Mesothelial cell of epicardium (in vitro differentiated cells): ENCODE measurements at regions not wholly inside any gene's neighbourhood (a gene's known extent, or its start where the extent isn't known, plus 50 kb on each side); places are given as distances from the start of the nearest gene placed in this dataset.

Experiments
- DNase-seq, 2 experiments: peaks; one replicate each; pipeline ENCODE4 v3.0.0; 2021; ENCODE audit warnings: low spot score in 2 of 2; ENCODE audit not compliant: unreplicated experiment in 2 of 2
- H3K27ac Mint-ChIP-seq: 2 replicates; pipeline ENCODE4 v1.8.0; 2021; ENCODE audit warnings: mixed read lengths
- H3K27me3 Mint-ChIP-seq: 2 replicates; pipeline ENCODE4 v1.8.0; 2021; ENCODE audit warnings: low read depth, mixed read lengths
- H3K36me3 Mint-ChIP-seq: 2 replicates; pipeline ENCODE4 v1.8.0; 2021; ENCODE audit warnings: mixed read lengths
- H3K4me1 Mint-ChIP-seq: 2 replicates; pipeline ENCODE4 v1.8.0; 2021; ENCODE audit warnings: mixed read lengths
- H3K4me3 Mint-ChIP-seq: 2 replicates; pipeline ENCODE4 v1.8.0; 2021; ENCODE audit warnings: mild to moderate bottlenecking, moderate library complexity, mixed read lengths
- H3K9me3 Mint-ChIP-seq: 2 replicates; pipeline ENCODE4 v1.8.0; 2021; ENCODE audit warnings: mixed read lengths
- TF ChIP-seq, protein P1 (sequence below): fragments of 200-600 bp; sonication (generic); IDR thresholded peaks from one replicate; pipeline ENCODE4 v1.5.0; 2021; ENCODE audit warnings: antibody characterized with exemption; ENCODE audit not compliant: unreplicated experiment

DNA sequence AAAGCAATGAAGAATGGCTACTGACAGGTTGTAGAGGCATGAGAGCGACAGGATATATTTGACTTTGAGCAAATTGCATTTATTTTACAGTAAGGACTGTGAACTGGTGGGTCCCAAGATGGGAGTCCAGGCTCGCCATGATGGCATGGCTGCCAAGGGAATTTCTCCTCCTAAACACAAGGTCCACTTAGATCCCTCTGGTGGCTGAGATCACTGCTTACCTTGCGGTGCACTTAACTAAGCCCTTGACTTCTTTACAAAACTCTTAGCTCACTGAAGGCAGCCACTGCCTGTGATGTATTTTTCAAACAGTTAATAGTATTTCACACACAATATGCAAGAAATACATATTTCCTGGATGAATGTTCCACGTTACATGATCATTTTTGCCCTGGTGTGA lies 50.3 kb upstream of the SORBS2 start:
- H3K9me3 Mint-ChIP-seq = peaks cover 15% of the 10 kb centered on the region
- H3K27me3 Mint-ChIP-seq = no peaks in the 10 kb centered on the region
- no peak overlapping the region for H3K27ac Mint-ChIP-seq
- H3K4me3 Mint-ChIP-seq = no peak overlapping the region
- peaks cover 9% of the 10 kb centered on the region for H3K36me3 Mint-ChIP-seq
- TF ChIP-seq, protein P1, sequence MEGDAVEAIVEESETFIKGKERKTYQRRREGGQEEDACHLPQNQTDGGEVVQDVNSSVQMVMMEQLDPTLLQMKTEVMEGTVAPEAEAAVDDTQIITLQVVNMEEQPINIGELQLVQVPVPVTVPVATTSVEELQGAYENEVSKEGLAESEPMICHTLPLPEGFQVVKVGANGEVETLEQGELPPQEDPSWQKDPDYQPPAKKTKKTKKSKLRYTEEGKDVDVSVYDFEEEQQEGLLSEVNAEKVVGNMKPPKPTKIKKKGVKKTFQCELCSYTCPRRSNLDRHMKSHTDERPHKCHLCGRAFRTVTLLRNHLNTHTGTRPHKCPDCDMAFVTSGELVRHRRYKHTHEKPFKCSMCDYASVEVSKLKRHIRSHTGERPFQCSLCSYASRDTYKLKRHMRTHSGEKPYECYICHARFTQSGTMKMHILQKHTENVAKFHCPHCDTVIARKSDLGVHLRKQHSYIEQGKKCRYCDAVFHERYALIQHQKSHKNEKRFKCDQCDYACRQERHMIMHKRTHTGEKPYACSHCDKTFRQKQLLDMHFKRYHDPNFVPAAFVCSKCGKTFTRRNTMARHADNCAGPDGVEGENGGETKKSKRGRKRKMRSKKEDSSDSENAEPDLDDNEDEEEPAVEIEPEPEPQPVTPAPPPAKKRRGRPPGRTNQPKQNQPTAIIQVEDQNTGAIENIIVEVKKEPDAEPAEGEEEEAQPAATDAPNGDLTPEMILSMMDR = no peak
- peaks cover 31% of the 10 kb centered on the region for H3K4me1 Mint-ChIP-seq
- DNase-seq = no peak

DNA sequence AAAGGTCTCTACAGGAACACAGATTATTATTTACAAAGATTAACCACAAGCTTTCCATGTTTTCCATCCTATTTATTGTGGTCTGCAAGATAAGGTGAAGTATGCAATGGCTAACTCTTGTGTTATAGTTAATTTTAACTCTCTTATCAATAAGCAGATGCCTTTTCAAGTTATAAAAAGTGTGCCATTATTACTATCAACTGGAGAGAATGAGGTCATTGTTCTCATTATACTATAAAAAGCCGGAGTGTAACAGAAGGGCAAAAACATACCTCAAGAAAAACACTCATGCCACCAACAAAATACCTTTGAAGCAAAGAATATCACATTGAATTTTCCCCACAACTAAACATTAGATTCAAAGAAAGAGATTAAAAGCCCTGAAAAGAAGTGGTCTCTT lies 52.0 kb upstream of the SORBS2 start:
- TF ChIP-seq, protein P1 = no peak
- Mint-ChIP-seq H3K36me3 (no peaks in the 10 kb centered on the region), H3K4me3 (no peak overlapping the region), H3K27ac (peak overlapping the region; percentile 35), H3K4me1 (peaks cover 31% of the 10 kb centered on the region), H3K9me3 (peaks cover 5% of the 10 kb centered on the region), H3K27me3 (no peaks in the 10 kb centered on the region)
- DNase-seq = no peak

DNA sequence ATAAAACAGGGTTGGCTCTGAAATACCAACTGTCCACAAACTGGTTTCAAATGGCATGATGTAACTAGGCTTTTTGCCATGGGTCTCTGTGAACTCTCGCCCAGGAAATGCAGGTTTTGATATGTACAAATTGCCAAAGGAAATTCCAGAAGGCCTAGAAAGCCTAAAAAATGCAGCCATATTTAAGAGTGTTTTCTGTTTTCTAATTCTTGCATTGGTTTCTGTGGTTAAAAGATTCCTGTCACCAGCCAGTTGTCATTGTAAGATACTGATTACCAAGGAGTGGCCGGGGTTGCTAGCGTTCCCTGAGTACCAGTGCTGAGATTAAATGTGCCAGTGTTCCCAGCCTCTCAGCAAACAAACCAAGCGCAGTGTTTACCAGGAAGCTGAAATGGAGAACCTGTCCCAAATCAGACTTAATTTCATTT lies 53.9 kb upstream of the SORBS2 start:
- H3K27me3 Mint-ChIP-seq = no peaks in the 10 kb centered on the region
- H3K9me3 Mint-ChIP-seq = no peaks in the 10 kb centered on the region
- no peak overlapping the region for H3K4me3 Mint-ChIP-seq
- DNase-seq = no peak
- H3K4me1 Mint-ChIP-seq = peaks cover 31% of the 10 kb centered on the region
- no peaks in the 10 kb centered on the region for H3K36me3 Mint-ChIP-seq
- TF ChIP-seq, protein P1 = no peak
- H3K27ac Mint-ChIP-seq = peak overlapping the region; percentile 89

DNA sequence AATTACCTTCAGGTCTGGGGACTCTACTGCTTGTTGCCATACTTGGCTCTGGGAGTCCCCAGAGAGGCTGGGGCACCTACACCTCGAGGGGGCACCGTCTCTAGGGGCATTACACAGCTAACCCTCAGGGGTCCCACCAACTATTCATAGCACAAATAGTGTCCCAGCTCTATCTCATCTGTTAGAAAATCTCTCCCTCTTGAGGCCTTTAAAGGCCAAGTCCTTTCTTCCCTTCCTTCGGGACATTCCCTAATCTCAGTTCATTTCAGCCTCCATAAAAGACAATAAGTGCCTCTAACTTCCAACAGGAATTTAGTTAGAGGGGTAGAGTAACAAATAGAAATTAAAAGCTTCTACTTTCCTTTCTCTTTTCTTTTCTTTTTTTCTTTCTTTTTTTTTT lies 55.8 kb upstream of the SORBS2 start:
- Mint-ChIP-seq H3K36me3 (no peaks in the 10 kb centered on the region), H3K4me1 (peaks cover 48% of the 10 kb centered on the region), H3K4me3 (no peak overlapping the region), H3K9me3 (no peaks in the 10 kb centered on the region), H3K27me3 (no peaks in the 10 kb centered on the region), H3K27ac (no peak overlapping the region)
- DNase-seq = no peak
- TF ChIP-seq, protein P1 = no peak

DNA sequence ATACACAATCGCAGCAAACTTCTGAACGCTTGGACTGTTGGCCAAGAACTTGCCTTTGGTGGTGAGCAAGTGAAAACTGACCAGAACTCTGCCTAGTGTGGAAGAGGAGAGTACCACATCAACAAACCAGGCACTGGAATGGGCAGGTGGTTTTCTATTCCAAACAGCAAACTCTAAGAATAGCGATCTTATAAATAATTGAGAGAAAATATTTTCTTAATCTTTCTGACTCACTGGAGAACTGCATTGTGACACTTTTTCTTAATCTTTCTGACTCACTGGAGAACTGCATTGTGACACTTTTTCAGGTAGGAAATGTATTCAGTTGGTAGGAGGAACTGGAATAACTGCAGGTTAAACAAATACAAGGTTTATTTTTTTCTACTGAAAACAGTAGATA lies 57.0 kb upstream of the SORBS2 start:
- TF ChIP-seq, protein P1 = no peak
- Mint-ChIP-seq H3K27me3 (no peaks in the 10 kb centered on the region), H3K4me3 (no peak overlapping the region), H3K36me3 (no peaks in the 10 kb centered on the region), H3K4me1 (peaks cover 46% of the 10 kb centered on the region), H3K9me3 (no peaks in the 10 kb centered on the region), H3K27ac (no peak overlapping the region)
- DNase-seq = no peak

DNA sequence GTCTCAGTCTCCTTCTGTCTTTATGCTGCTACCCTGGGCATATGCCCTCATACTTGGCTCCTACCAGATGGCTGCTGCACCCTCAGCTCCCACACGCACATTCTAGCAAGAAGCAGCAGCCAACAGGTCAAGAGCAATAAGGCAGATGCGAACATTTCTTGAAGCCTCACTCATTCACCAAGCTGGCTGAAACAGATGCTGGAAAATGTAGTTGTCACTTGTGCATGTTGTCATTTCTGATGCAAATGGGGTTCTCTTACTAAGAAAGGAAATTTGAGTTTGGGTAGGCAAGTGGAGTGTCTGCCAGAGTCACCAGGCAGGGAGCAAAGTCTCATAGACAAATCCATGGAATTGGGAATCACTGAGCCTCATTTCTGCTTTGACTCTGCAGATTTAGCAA lies 57.4 kb upstream of the SORBS2 start:
- TF ChIP-seq, protein P1 = no peak
- no peak overlapping the region for H3K27ac Mint-ChIP-seq
- H3K36me3 Mint-ChIP-seq = no peaks in the 10 kb centered on the region
- H3K9me3 Mint-ChIP-seq = no peaks in the 10 kb centered on the region
- no peaks in the 10 kb centered on the region for H3K27me3 Mint-ChIP-seq
- no peak overlapping the region for H3K4me3 Mint-ChIP-seq
- H3K4me1 Mint-ChIP-seq = peaks cover 42% of the 10 kb centered on the region
- DNase-seq = no peak
